Neural cell (in vitro differentiated cells): ENCODE measurements at regions not wholly inside any gene's neighbourhood (a gene's known extent, or its start where the extent isn't known, plus 50 kb on each side); places are given as distances from the start of the nearest gene placed in this dataset.

Experiments
- TAF1 ChIP-seq: IDR thresholded peaks from 2 replicates; pipeline ENCODE4 v1.6.1; 2012; ENCODE audit warnings: low read depth
- TF ChIP-seq, protein P1 (sequence below): IDR thresholded peaks from 2 replicates; pipeline ENCODE4 v1.6.1; 2012; ENCODE audit warnings: borderline replicate concordance

DNA sequence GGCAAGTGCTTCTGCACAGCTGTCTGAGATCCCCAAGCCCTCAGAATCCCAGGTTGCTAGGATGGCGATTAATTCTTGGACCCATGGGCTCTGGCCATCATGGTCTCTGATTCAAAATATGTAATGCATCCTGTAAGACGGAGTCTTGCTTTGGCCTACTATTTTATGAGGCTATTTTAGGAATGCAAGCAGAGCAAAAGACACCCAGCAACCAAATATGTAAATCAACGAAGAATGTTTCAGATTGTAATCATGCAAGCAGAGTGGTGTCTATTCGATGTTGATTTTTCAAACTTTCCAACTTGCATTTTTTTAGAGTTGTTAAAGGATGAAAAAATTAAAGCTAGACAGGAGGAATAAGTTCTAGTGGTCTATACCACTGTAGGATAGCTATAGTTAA is 154.8 kb downstream of the COL6A3 start:
- no peak for TF ChIP-seq TAF1
- TF ChIP-seq, protein P1, sequence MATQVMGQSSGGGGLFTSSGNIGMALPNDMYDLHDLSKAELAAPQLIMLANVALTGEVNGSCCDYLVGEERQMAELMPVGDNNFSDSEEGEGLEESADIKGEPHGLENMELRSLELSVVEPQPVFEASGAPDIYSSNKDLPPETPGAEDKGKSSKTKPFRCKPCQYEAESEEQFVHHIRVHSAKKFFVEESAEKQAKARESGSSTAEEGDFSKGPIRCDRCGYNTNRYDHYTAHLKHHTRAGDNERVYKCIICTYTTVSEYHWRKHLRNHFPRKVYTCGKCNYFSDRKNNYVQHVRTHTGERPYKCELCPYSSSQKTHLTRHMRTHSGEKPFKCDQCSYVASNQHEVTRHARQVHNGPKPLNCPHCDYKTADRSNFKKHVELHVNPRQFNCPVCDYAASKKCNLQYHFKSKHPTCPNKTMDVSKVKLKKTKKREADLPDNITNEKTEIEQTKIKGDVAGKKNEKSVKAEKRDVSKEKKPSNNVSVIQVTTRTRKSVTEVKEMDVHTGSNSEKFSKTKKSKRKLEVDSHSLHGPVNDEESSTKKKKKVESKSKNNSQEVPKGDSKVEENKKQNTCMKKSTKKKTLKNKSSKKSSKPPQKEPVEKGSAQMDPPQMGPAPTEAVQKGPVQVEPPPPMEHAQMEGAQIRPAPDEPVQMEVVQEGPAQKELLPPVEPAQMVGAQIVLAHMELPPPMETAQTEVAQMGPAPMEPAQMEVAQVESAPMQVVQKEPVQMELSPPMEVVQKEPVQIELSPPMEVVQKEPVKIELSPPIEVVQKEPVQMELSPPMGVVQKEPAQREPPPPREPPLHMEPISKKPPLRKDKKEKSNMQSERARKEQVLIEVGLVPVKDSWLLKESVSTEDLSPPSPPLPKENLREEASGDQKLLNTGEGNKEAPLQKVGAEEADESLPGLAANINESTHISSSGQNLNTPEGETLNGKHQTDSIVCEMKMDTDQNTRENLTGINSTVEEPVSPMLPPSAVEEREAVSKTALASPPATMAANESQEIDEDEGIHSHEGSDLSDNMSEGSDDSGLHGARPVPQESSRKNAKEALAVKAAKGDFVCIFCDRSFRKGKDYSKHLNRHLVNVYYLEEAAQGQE, result no peak
